ENCODE measurements at regions not wholly inside any gene's neighbourhood (a gene's known extent, or its start where the extent isn't known, plus 50 kb on each side); places are given as distances from the start of the nearest gene placed in this dataset.
"Not testable (repeated sequence)": the region's sequence is repeated elsewhere in the genome, so short reads cannot be mapped to it uniquely, and the experiment has no call there.

- no peak for DNase-seq
Observed at GRCh38 chr2:133624551-133624950, 56.3 kb upstream of the NCKAP5 start.

GRCh38 chr2:133627741-133628140, 59.5 kb upstream of the NCKAP5 start:
- DNase-seq: no peak

- DNase-seq: no peak
Observed at GRCh38 chr2:133633309-133633708, 65.0 kb upstream of the NCKAP5 start.

- no peak for DNase-seq
Observed at GRCh38 chr2:133633881-133634409, 65.7 kb upstream of the NCKAP5 start.

GRCh38 chr2:133635131-133635530, 66.9 kb upstream of the NCKAP5 start:
- DNase-seq: no peak

GRCh38 chr2:133636287-133636686, 68.0 kb upstream of the NCKAP5 start:
- DNase-seq: no peak

GRCh38 chr2:133640103-133640502, 71.8 kb upstream of the NCKAP5 start:
- no peak for DNase-seq

- no peak for DNase-seq
Observed at GRCh38 chr2:133641497-133641896, 73.2 kb upstream of the NCKAP5 start.

GRCh38 chr2:133641942-133642725, 73.9 kb upstream of the NCKAP5 start:
- DNase-seq: no peak

GRCh38 chr2:133642791-133643191, 74.5 kb upstream of the NCKAP5 start:
- no peak for DNase-seq

GRCh38 chr2:133643863-133644262, 75.6 kb upstream of the NCKAP5 start:
- no peak for DNase-seq

GRCh38 chr2:133644846-133645245, 76.6 kb upstream of the NCKAP5 start:
- no peak for DNase-seq

GRCh38 chr2:133647386-133647785, 79.1 kb upstream of the NCKAP5 start:
- not testable (repeated sequence) for DNase-seq

GRCh38 chr2:133651861-133652260, 83.6 kb upstream of the NCKAP5 start:
- DNase-seq: no peak

GRCh38 chr2:133652398-133652797, 84.1 kb upstream of the NCKAP5 start:
- no peak for DNase-seq

- DNase-seq: no peak
Observed at GRCh38 chr2:133653056-133653455, 84.8 kb upstream of the NCKAP5 start.

GRCh38 chr2:133654949-133655348, 86.7 kb upstream of the NCKAP5 start:
- DNase-seq: no peak

- no peak for DNase-seq
Observed at GRCh38 chr2:133655610-133656009, 87.3 kb upstream of the NCKAP5 start.

- DNase-seq: no peak
Observed at GRCh38 chr2:133657591-133657990, 89.3 kb upstream of the NCKAP5 start.

- no peak for DNase-seq
Observed at GRCh38 chr2:133658020-133658903, 90.0 kb upstream of the NCKAP5 start.

- no peak for DNase-seq
Observed at GRCh38 chr2:133660510-133660909, 92.2 kb upstream of the NCKAP5 start.

GRCh38 chr2:133661392-133661791, 93.1 kb upstream of the NCKAP5 start:
- no peak for DNase-seq

GRCh38 chr2:133666621-133667020, 98.4 kb upstream of the NCKAP5 start:
- DNase-seq: no peak

GRCh38 chr2:133667085-133667484, 98.8 kb upstream of the NCKAP5 start:
- no peak for DNase-seq
